Pancreas (tissue), 10 donors: ENCODE measurements at regions not wholly inside any gene's neighbourhood (a gene's known extent, or its start where the extent isn't known, plus 50 kb on each side); places are given as distances from the start of the nearest gene placed in this dataset.

Experiments used
- ATAC-seq, 4 donors: fragments of 200-7000 bp; cut with Tn5 transposase; one replicate each; pipeline versions ENCODE4 v1.8.0 to v1.9.1; 2020; ENCODE audit warnings: mild to moderate bottlenecking in 4 of 4, moderate library complexity in 4 of 4
- DNase-seq, 6 donors: peaks; one replicate each; pipeline ENCODE4 v3.0.0-alpha.2; 2020
- FAIRE-seq: peaks from 2 replicates; lab custom pipeline; 2012; peaks lifted over from hg19 to GRCh38; lab: Jason Lieb, UNC
- H3K27ac ChIP-seq, 4 donors: fragments of 200-600 bp; sonication (generic); 1 replicate in 3 of 4; 2 replicates in 1 of 4; pipeline versions ENCODE4 v1.5.0 to v1.8.0; 2020
- H3K27me3 ChIP-seq, 4 donors: fragments of 200-600 bp; one replicate each; pipeline ENCODE4 v1.8.0; 2021
- H3K36me3 ChIP-seq, 3 donors: fragments of 200-600 bp; sonication (generic) in 1 of 3; one replicate each; pipeline versions ENCODE4 v1.5.0 to v1.8.0; 2020 to 2021
- H3K4me1 ChIP-seq, 3 donors: fragments of 200-600 bp; one replicate each; pipeline ENCODE4 v1.8.0; 2021
- H3K4me3 ChIP-seq, 4 donors: fragments of 200-600 bp; sonication (generic) in 2 of 4; one replicate each; pipeline versions ENCODE4 v1.5.0 to v1.8.0; 2020 to 2021
- H3K9me3 ChIP-seq, 4 donors: fragments of 200-600 bp; one replicate each; pipeline ENCODE4 v1.8.0; 2021
- WGBS, 2 donors: extraction: QIAGEN DNeasy Blood & Tissue Kit; methylation state at CpG; one replicate each; pipeline ENCODE4 v1.1.7; 2013; 5-methylcytosine and 5-hydroxymethylcytosine counted together
- intact Hi-C, 3 donors: fragments of 100-400 bp; cut with DNase I; formaldehyde crosslinking; loops; one replicate each; pipeline versions ENCODE4 v1.11.1 to v1.14.2; 2022
- TF ChIP-seq, protein P1 (sequence below), 4 donors: fragments of 200-600 bp; sonication (generic) in 3 of 4; IDR thresholded peaks; one replicate each; pipeline versions ENCODE4 v1.5.0 to v1.8.0; 2021; ENCODE audit warnings: antibody characterized with exemption in 4 of 4
- donor health status: healthy with polysubstance abuse.
- donor health status: DM: no; HTN: no; CAD: no; lungs with moderate emphysema.
- donor health status: DM: no; HTN: no; CAD: no.
- donor health status: control.
- donor health status: control.
- donor health status: Bipolar disorder and iron deficiency.
- donor health status: DM: yes; HTN: yes; CAD: no.
- donor health status: DM: no; HTN: no; CAD: no.
- donor health status: DM: no; HTN: no; CAD: no.
- donor health status: DM: yes; HTN: yes; CAD: no.

DNA sequence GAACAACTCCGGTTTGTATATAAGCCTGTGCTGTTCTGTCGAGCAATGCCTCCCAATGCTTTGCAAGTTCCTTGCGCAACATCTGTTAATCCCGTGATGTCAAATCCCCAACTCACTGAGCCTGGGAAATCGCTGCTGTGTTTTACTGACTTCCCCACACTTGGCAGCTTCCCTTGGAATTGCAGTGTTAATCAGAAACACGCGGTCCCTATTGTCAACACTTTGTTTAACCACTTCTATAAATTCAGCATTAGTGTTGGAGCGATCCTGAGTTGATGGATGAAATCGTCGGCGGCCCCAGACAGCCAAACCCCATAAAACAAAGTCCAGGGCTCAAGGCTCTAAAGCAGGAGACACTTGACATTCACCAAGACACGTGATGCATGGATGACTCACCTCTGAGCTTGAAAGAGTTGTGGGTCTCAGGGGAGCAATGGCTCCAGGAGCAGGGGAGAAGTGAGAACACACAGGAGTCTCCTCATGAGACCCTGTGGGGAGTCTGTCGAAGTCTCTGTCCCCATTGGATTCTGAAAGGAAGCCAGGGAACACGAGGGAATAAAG lies 555.3 kb downstream of the MIAT start:
- TF ChIP-seq, protein P1, sequence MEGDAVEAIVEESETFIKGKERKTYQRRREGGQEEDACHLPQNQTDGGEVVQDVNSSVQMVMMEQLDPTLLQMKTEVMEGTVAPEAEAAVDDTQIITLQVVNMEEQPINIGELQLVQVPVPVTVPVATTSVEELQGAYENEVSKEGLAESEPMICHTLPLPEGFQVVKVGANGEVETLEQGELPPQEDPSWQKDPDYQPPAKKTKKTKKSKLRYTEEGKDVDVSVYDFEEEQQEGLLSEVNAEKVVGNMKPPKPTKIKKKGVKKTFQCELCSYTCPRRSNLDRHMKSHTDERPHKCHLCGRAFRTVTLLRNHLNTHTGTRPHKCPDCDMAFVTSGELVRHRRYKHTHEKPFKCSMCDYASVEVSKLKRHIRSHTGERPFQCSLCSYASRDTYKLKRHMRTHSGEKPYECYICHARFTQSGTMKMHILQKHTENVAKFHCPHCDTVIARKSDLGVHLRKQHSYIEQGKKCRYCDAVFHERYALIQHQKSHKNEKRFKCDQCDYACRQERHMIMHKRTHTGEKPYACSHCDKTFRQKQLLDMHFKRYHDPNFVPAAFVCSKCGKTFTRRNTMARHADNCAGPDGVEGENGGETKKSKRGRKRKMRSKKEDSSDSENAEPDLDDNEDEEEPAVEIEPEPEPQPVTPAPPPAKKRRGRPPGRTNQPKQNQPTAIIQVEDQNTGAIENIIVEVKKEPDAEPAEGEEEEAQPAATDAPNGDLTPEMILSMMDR (IDR thresholded peaks at IDR 0.05): no peak
- Histone ChIP-seq H3K27me3 (no peaks in the 10 kb centered on the region), H3K9me3 (no peaks in the 10 kb centered on the region), H3K27ac (peak overlapping the region in 2 of 4 donors; percentile 39 to 66), H3K36me3 (no peaks in the 10 kb centered on the region), H3K4me1 (peaks cover 0 to 9% (median 5%) of the 10 kb centered on the region in 3 donors), H3K4me3 (no peak overlapping the region)
- peak; percentile 87 for FAIRE-seq
- WGBS, 2 donors: 10% methylated on average over 14 of the region's 14 CpGs
- peak in 4 of 6 donors; percentile 58 to 85 (median 80) for DNase-seq
- intact Hi-C loops: no loop called here
- ATAC-seq: peak; percentile 87 to 94 (median 91)

DNA sequence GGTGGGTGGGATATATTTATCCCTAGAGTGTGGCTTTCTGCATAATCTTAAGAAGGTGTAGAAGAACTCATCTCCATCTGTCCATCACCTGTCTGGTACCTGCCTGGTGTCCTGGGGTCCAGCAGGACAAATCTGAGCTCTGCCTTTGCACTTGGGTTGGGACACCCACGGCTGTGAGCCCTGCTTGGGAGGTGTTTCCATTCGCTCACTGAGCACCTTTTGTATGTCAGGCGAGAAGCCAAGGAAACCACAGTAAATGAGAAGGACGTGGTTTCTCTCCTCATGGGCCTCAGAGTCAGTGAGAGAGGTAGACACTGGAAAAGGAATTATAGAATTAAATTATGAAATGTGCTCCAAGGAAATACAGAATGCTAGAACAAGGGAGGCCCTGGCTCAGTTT lies 555.9 kb downstream of the MIAT start:
- Histone ChIP-seq H3K4me3 (no peak overlapping the region), H3K9me3 (no peaks in the 10 kb centered on the region), H3K4me1 (peaks cover 0 to 9% (median 5%) of the 10 kb centered on the region in 3 donors), H3K27me3 (no peaks in the 10 kb centered on the region), H3K27ac (peak overlapping the region in 1 of 4 donors; percentile 66), H3K36me3 (no peaks in the 10 kb centered on the region)
- TF ChIP-seq, protein P1 (IDR thresholded peaks at IDR 0.05): no peak
- intact Hi-C loops: no loop called here
- 82 to 93% methylated on average over 4 of the region's 4 CpGs for WGBS, 2 donors
- peak in 1 of 4 donors; percentile 5 for ATAC-seq
- DNase-seq: no peak
- FAIRE-seq: no peak

DNA sequence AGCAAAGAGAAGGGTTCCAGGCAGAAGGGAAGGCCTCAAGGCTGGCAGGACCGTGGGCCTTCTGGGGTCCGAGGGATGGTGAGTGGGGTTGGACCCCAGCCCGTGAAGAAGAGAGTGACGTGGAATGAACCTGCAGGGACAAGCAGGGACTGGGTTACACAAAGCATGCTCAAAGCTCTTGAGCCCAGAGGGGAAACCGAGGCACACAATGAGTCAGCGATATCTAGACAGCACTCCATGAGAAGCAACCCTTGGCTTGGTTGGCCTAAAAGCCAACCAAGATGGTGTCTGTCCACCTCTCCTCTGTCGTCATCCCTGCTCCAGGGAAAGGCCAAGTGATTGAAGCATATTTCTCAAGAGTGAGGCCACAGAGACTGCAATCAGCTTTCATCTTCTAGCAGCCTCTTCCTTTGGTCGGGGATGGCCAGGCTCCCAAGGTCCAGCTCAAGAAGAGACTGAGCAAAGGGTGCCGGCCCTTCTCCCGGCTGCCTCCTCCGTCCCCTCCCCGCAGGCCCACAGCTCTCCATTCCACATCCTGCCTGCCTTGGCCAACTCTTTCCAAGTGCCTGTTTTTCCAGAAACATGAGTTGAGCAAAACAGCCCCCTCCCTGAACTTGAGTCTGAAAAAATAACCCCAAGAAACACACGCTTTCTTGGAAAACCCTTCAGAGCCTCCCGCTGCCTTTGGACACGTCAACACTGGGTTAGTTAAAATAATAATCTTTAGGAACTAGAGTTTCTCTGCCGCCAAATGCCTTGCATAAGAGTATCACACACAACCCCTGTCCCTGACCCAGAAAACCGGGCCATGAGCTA lies 556.6 kb downstream of the MIAT start:
- peak in 3 of 4 donors; percentile 24 to 38 (median 34) for ATAC-seq
- FAIRE-seq: no peak
- Histone ChIP-seq H3K4me3 (no peak overlapping the region), H3K9me3 (no peaks in the 10 kb centered on the region), H3K27me3 (no peaks in the 10 kb centered on the region), H3K36me3 (no peaks in the 10 kb centered on the region), H3K4me1 (peaks cover 0 to 9% (median 5%) of the 10 kb centered on the region in 3 donors), H3K27ac (peak overlapping the region in 1 of 4 donors; percentile 8)
- DNase-seq: peak in 3 of 6 donors; percentile 11 to 27 (median 22)
- intact Hi-C loops: no loop called here
- WGBS, 2 donors: 90 to 93% methylated on average over 17 of the region's 17 CpGs
- TF ChIP-seq, protein P1 (IDR thresholded peaks at IDR 0.05): no peak

DNA sequence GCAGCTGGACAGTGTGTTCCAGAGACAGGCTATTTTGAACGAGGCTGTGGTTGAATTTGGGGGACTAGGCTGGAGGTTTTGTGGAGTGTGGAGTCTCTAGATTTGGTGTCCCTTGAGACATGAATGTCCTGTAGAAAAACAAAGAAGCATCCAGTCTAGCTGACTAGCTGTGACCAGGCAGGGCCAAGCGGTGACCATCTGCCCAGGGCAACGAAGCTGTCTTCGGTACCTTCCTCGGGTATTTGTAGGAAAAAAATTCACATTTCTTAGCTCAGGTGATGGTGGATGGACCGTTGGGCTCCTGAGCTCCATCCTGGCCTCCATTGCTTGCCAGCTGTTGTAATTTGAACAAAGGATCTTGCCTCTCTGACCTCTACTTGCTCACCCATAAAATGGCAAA lies 557.3 kb downstream of the MIAT start:
- Histone ChIP-seq H3K27ac (peak overlapping the region in 1 of 4 donors; percentile 8), H3K36me3 (no peaks in the 10 kb centered on the region), H3K9me3 (no peaks in the 10 kb centered on the region), H3K27me3 (no peaks in the 10 kb centered on the region), H3K4me3 (no peak overlapping the region), H3K4me1 (peaks cover 0 to 9% (median 5%) of the 10 kb centered on the region in 3 donors)
- intact Hi-C loops: no loop called here
- WGBS, 2 donors: 86 to 87% methylated on average over 6 of the region's 6 CpGs
- TF ChIP-seq, protein P1 (IDR thresholded peaks at IDR 0.05): no peak
- ATAC-seq (no peak), DNase-seq (no peak), FAIRE-seq (no peak)
